SKM-1 treated with dmso at 0.1 percent for 144 hours (cell line): ENCODE measurements at regions not wholly inside any gene's neighbourhood (a gene's known extent, or its start where the extent isn't known, plus 50 kb on each side); places are given as distances from the start of the nearest gene placed in this dataset.
A peak's percentile ranks its signal among the peaks of the same experiment; 100 is the strongest.

ENCODE experiments used
- DNase-seq: peaks from one replicate; lab custom pipeline; 2025; ENCODE audit not compliant: unreplicated experiment; lab: John Stamatoyannopoulos, UW

DNA sequence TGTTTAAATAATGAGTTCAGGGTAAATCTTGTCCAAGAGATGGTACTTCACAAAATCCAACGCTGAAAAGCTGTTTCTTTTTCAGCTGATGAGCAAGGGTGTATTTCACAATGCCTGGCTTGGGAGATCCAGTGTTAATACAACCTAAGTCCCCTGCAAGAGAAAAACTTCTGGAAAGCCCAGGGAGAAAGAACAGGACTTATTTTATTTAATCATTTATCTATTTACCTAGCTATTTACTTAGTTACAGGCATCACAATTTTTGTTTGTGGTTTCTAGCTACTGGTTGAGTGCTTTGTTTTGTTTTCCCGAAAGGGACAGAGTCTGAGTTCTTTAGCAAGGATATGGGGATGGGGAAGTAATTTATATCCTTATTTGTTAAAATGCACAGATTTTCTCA lies 598.2 kb upstream of the SYT4 start:
- DNase-seq = no peak

DNA sequence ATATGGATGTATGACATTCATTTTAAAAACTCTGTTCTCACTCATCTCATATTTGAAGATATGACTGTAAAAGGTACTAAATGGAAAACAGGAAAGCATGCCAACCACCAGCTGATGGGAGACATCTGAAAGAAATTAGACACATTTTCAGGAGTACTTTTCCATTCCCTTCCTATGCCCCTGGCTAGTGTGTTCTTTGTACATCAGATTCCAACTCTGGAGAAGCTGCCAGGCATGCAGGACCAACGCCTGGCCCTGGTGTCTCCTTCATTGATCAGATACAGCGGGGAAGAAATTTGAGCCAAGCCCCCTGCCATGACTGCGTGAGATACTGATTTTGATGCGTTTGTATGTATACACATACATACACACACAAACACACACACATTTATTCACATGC lies 599.0 kb upstream of the SYT4 start:
- no peak for DNase-seq

DNA sequence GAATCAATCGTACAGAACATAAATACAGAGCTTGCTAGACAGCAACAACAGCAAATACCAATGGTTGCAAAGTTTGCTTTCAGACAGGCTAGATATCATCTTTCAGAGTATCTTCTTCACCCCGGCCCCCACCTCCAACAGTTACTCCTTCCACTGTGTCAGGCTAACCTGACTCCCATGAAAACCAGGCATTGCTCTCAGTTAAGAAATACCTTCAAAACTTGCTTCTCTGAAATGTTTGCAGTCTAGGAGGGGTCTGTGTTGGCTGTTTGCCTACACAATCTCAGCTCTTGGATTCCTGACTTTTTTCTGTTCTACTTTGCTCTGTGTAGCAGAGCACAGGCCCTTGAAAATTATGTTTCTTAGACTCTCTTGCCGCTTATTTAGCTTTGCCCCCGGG lies 599.5 kb upstream of the SYT4 start:
- no peak for DNase-seq

DNA sequence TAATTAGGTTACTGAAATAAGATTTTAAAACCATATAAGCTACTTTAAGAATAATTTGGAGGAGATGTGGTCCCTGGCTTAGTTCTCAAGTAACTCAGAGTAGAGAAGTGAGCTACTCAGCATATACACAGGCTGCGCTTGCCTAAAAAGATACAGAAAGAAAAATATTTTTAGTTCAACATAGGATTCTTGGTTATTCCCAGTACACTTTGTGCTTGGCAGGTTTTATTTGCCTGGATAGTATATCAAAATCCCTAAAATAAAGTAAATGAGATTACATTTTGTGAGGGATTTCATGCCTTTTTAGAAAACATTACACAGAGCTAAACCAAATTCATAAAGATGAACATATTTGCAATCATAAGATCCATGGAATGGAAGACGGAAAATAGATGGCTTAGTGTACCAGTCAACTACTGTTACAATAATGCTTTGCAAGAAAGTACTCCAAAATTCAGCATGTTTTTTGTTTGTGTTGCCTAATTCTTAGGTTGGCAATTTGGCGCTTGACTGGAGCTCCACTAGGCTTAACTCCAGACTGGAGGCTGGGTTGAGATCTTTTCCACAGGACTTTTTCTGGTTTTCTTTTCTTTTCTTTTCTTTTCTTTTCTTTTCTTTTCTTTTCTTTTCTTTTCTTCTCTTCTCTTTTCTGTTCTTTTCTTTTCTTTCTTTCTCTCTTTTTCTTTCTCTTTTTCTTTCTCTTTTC lies 600.5 kb upstream of the SYT4 start:
- DNase-seq = no peak

DNA sequence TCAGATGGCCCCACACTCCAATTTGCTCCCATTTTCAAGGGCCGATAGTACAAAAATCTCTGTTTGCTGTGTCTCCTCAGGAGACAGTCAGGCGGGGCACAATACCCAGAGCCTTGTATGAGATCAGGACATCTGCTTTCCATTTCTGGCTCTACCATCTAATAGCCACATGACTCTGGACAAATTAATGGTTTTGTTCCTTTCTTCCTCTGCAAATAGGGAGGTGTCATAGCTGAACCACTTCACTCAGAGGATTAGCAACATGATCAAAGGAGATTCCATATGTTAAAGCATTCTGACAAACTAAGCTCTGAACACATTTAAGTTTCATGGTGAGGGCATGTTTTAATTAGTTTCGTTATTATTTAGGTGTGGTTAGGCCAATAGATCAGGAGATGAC lies 602.1 kb upstream of the SYT4 start:
- no peak for DNase-seq

DNA sequence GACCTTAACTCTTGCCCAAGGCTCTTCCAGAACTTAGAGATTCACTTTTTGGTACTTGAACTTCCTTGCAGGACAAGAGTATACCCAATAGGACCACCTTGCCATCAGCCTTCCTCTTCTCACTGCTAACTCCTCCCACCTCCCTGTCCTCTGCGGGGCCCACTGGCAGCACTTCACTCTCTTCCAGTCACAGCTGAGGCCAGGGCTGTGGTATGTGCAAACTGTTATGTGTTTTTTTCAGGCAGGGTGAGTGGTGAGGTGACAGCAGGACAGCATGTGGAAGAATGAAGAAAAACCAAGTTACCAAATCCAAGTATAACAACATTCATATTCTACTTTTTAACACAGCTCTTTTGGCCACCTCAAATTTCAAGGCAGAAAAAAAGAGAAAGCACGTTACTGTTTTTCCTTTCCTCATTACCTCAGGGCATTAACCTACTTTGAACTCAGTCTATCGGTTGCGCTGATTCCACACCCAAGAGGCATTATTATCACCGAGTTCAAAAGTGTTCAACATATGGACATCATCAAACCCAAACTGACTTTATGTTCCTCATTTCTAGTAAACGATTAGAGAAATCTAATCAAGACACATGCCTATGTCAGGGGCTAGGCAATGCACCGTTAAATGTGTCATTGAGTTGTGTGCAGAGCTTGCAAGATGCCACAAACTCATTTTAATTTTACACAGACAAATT lies 605.2 kb upstream of the SYT4 start:
- no peak for DNase-seq

- DNase-seq = peak; percentile 3
Measured at GRCh38 chr18:43883886-43884285, 606.6 kb upstream of the SYT4 start.

GRCh38 chr18:43886341-43886740 lies 609.1 kb upstream of the SYT4 start:
- DNase-seq = no peak

- DNase-seq = no peak
Measured at GRCh38 chr18:43887491-43887890, 610.2 kb upstream of the SYT4 start.

- DNase-seq = no peak
Measured at GRCh38 chr18:43888598-43888997, 611.3 kb upstream of the SYT4 start.

DNA sequence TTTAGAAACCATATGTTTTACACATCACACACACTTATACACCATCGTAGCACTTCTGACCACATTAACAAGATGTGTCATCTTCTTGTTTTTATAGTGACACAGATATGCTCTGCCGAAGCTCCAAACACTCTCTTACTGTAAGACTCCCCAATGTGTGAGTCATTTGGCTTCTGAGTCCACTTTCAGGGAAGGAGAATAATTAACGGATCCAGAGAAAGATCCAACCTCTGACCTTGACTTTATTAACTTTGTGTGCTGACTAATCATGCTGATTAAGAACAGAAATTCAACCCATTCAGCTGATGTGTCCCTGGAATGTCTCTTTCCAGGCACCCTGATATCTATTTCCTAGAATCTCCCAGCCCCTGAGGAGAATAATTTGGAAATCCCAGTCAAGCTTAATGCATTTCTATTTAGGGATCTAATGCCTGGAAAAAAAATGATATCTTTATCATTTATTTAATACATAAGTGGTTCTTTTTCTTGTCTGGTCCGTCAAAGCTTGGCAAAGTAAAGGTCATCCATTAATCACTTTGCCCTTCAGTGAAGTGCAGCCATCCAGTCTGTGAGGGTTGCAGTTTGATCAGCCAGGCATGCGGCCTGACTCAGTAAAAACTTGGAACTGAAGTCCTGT lies 615.8 kb upstream of the SYT4 start:
- DNase-seq = no peak

DNA sequence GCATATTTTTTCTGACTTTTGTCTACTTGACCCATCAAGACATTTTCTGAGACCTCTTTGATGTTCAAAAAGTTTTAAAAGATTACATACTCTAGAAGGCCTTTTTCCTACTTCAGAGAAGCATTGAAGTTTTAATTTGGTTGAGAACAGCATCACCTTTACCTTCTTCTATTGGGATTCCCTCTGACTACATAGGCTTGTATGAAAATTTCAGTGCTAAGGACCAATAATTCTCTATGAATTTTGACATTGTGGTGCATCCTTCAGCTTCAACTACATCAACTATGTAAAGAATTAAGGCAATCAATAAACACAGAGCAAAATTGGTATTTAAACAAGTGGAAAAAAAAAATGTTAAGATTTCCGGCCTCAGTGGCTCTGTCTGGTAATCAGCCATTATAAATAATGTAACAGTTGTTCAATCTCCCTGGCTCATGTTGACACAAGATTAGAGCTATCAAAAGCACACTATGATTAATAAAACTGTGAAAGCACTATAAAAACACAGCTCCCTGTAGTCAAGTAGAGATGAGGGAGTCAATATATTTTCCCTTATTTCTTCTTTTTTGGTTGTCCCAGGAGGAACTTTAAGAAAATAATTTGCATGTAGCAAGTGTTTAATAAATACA lies 627.0 kb upstream of the SYT4 start:
- no peak for DNase-seq

DNA sequence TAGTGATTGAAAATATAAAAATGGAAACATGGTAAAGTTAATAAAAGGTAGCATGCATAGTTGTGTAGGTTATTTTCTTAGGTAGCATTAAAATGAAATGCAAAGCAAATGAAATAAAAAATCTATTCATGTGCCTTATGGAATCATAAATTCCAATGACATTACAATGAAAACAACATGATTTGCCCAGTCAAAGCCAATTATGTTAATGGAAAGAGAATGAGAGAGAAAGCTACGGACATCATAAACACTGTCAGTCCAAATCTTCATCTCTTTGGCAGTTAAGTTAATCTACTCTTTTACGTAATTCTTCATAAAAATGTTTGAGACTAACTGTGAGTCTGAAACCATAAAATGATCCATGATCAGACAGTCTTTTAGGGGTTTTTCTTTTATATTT lies 636.7 kb upstream of the SYT4 start:
- DNase-seq = no peak

DNA sequence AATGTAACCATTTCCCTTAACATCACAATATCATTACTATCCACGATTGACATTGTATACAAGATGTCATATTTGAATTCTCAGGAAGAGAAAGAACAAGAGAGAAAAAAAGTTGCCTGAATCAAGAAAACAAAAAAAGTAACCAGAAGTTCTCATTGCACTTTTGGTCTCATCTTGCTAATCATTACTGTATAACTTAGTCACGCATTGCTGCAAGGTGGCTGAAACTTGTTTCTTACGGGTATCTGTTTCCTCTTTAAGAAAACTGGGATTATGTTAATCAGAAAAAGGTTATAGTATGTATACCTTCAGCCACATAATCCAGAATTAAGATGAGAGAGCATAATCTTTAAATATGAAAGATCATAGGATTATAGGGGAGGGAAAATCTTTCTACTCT lies 639.7 kb upstream of the SYT4 start:
- DNase-seq = no peak

GRCh38 chr18:43917520-43917919 lies 640.2 kb upstream of the SYT4 start:
- peak; percentile 71 for DNase-seq

GRCh38 chr18:43919551-43919950 lies 642.3 kb upstream of the SYT4 start:
- no peak for DNase-seq

DNA sequence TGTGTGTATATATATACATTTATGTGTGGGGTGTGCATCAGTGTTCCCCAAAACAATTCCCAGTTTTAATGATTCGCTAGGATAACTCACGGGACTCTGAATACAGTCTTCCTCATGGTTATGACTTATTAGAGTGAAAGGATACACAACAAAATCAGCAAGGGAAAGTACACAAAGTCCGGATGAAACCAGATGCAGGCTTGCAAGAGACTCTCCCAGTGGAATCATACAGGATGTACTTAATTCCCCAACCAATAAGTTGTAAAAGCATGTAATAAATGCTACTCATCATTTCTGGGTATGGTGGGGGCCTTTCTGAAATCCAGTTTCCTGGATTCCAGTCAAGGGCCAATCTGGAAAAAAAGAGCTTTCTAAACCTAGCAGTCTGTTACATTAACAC lies 654.1 kb upstream of the SYT4 start:
- no peak for DNase-seq

DNA sequence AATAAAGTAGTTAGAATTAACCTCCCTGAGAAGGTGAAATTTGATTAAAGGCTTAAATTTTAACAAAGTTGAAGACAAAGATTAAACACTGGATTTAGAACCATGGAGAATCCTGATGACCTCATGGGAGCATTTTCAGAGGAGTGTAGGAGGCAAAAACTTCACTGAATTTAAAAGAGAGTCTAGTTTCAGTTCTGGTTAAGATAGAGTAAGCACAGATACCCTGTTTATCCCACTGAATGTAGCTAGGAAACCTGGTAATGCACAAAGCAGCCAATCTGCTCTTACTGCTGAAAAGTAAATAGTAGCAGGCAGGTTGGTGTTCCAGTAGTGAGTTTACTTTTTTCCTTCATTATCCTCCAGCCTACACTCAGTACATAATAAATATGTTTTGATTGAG lies 654.9 kb upstream of the SYT4 start:
- DNase-seq = no peak

- no peak for DNase-seq
Measured at GRCh38 chr18:43933177-43933576, 655.9 kb upstream of the SYT4 start.

DNA sequence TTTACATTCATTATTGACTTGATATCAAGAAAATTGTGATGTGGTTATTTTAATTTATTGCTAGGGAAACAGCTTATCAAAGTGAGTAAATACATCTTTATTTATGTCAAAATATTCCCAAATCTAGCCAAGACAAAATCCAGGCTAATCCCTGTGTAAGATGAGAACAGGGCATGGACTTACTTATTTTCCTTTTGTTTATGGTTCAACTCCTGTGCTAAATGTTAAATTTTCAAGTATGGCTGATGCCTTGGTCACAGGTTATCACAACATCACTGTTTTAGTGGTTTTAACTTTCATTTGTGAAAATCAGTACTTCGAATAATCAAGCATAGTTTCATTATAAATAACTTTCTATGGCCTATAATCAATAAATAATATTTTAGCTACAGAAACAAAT lies 657.0 kb upstream of the SYT4 start:
- no peak for DNase-seq

DNA sequence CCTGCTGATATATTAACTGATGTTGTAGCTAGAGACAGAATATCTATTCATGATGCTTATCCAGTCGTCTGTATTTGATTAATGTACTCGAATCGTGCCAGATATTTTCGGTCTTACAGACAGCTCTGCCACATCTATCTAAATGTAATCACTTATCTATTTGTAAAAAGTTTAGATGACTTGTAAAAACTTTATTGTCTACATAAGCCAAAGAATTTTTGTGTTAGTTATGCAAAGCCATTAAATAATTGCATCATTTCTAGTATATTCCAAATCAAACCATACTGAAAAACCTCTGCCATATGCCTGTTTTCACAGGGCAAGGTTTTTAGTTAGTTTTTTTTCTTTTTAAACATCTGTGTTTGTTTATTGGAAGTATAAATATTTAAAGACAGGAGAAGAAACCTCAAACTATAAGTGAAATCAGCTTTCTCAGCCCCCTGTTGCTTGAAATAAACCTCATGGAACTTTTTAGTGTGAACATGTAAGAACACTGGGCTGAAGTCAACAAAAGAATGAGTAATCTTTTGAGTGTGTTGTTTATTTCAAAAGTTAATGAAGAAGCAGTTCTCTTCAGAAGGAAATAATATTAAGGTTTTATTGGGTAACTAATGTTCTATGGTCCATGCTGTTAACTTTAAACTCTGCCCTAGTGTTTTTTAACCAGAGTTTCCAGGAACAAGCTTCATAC lies 657.6 kb upstream of the SYT4 start:
- no peak for DNase-seq
